Neuronal stem cell (in vitro differentiated cells): ENCODE measurements at regions not wholly inside any gene's neighbourhood (a gene's known extent, or its start where the extent isn't known, plus 50 kb on each side); places are given as distances from the start of the nearest gene placed in this dataset.
A peak's percentile ranks its signal among the peaks of the same experiment; 100 is the strongest.

Experiments used
- DNase-seq: peaks from one replicate; pipeline ENCODE4 v3.0.0-alpha.2; 2013; ENCODE audit warnings: low spot score
- H2AFZ ChIP-seq: one replicate; pipeline ENCODE4 v1.6.1; 2013; ENCODE audit warnings: mild to moderate bottlenecking, low read length, inconsistent platforms
- H2AK5ac ChIP-seq: 2 replicates; pipeline ENCODE4 v1.6.1; 2013; ENCODE audit warnings: low read depth, mild to moderate bottlenecking, inconsistent platforms, low read length, moderate library complexity, mixed read lengths
- H2BK120ac ChIP-seq: 2 replicates; pipeline ENCODE4 v1.6.1; 2013; ENCODE audit warnings: low read depth, mild to moderate bottlenecking, inconsistent platforms, low read length, moderate library complexity, mixed read lengths
- H2BK12ac ChIP-seq: one replicate; pipeline ENCODE4 v1.6.1; 2013; ENCODE audit warnings: low read length, inconsistent platforms
- H2BK15ac ChIP-seq: 2 replicates; pipeline ENCODE4 v1.6.1; 2013; ENCODE audit warnings: mild to moderate bottlenecking, low read length, inconsistent platforms, mixed read lengths
- H2BK5ac ChIP-seq: one replicate; pipeline ENCODE4 v1.6.1; 2013; ENCODE audit warnings: inconsistent platforms, mild to moderate bottlenecking, low read length, moderate library complexity
- H3K14ac ChIP-seq: one replicate; pipeline ENCODE4 v1.6.1; 2013; ENCODE audit warnings: low read length, inconsistent platforms
- H3K18ac ChIP-seq: 2 replicates; pipeline ENCODE4 v1.6.1; 2013; ENCODE audit warnings: low read length, inconsistent platforms
- H3K23ac ChIP-seq: 2 replicates; pipeline ENCODE4 v1.6.1; 2013; ENCODE audit warnings: low read depth, mild to moderate bottlenecking, mixed read lengths, low read length, inconsistent platforms; ENCODE audit not compliant: poor library complexity
- H3K27ac ChIP-seq: replicated peaks from 3 replicates; pipeline ENCODE4 v1.5.1; 2013; ENCODE audit warnings: low read length, inconsistent platforms
- H3K27me3 ChIP-seq, 3 experiments: 2 replicates each; pipeline ENCODE4 v1.6.1; 2013; ENCODE audit warnings: low read length in 3 of 3, mild to moderate bottlenecking in 2 of 3, inconsistent platforms in 1 of 3, low read depth in 1 of 3, mixed read lengths in 1 of 3, moderate library complexity in 1 of 3; ENCODE audit not compliant: control insufficient read depth in 3 of 3, insufficient read depth in 3 of 3
- H3K36me3 ChIP-seq, 2 donors: replicated peaks in 1 of 2; 2 replicates each; pipeline ENCODE4 v1.6.1; 2013; ENCODE audit warnings: low read length in 2 of 2; ENCODE audit not compliant: control insufficient read depth in 2 of 2, insufficient read depth in 2 of 2
- H3K4ac ChIP-seq: 2 replicates; pipeline ENCODE4 v1.6.1; 2013; ENCODE audit warnings: inconsistent platforms, mild to moderate bottlenecking, low read length, moderate library complexity
- H3K4me1 ChIP-seq, 2 donors: 1 replicate in 1 of 2; 2 replicates in 1 of 2; pipeline ENCODE4 v1.6.1; 2013; ENCODE audit warnings: low read length in 2 of 2, low read depth in 1 of 2; ENCODE audit not compliant: control insufficient read depth in 2 of 2, insufficient read depth in 1 of 2
- H3K4me2 ChIP-seq: one replicate; pipeline ENCODE4 v1.6.1; 2013; ENCODE audit warnings: mild to moderate bottlenecking, low read length, inconsistent platforms; ENCODE audit not compliant: insufficient read depth, poor library complexity, severe bottlenecking
- H3K4me3 ChIP-seq, 2 donors: 2 replicates each; pipeline ENCODE4 v1.5.1; 2013; ENCODE audit warnings: low read length in 2 of 2, mild to moderate bottlenecking in 2 of 2, inconsistent platforms in 1 of 2, moderate library complexity in 1 of 2
- H3K79me1 ChIP-seq: one replicate; pipeline ENCODE4 v1.6.1; 2013; ENCODE audit warnings: low read depth, mild to moderate bottlenecking, inconsistent platforms, low read length, moderate library complexity
- H3K9ac ChIP-seq: one replicate; pipeline ENCODE4 v1.6.1; 2013; ENCODE audit warnings: mild to moderate bottlenecking, low read depth, low read length, inconsistent platforms; ENCODE audit not compliant: poor library complexity
- H3K9me3 ChIP-seq, 2 donors: replicated peaks in 1 of 2; 2 replicates each; pipeline versions ENCODE3 to v1.6.1; 2013; ENCODE audit warnings: low read length in 2 of 2, mild to moderate bottlenecking in 2 of 2, inconsistent platforms in 1 of 2, low read depth in 1 of 2, mixed read lengths in 1 of 2, moderate library complexity in 1 of 2; ENCODE audit not compliant: control insufficient read depth in 2 of 2, insufficient read depth in 1 of 2
- H4K8ac ChIP-seq: one replicate; pipeline ENCODE4 v1.6.1; 2013; ENCODE audit warnings: low read depth, mild to moderate bottlenecking, inconsistent platforms, low read length, moderate library complexity
- H4K91ac ChIP-seq: one replicate; pipeline ENCODE4 v1.6.1; 2013; ENCODE audit warnings: low read length, low read depth, mild to moderate bottlenecking, inconsistent platforms; ENCODE audit not compliant: poor library complexity
- WGBS, 2 donors: extraction: QIAGEN DNeasy Blood & Tissue Kit; methylation state at CpG; one replicate each; pipeline ENCODE4 v1.1.7; 2013; ENCODE audit warnings: missing lambda C conversion rate in 2 of 2, mixed read lengths in 1 of 2; ENCODE audit not compliant: insufficient read length in 2 of 2, insufficient replicate concordance in 1 of 2; ENCODE audit errors: extremely low coverage in 2 of 2; 5-methylcytosine and 5-hydroxymethylcytosine counted together

GRCh38 chr3:137409584-137409983, 354.5 kb upstream of the SOX14 start:
- Histone ChIP-seq H4K91ac (no peak overlapping the region), H3K23ac (no peak overlapping the region), H2BK15ac (no peak overlapping the region), H3K4me3 (no peak overlapping the region), H3K27ac (no peak overlapping the region), H4K8ac (no peak overlapping the region), H3K4ac (no peak overlapping the region), H3K14ac (no peak overlapping the region), H2BK12ac (no peak overlapping the region), H2AK5ac (no peak overlapping the region), H3K79me1 (no peaks in the 10 kb centered on the region), H3K36me3 (no peaks in the 10 kb centered on the region), H2BK5ac (no peak overlapping the region), H2AFZ (no peak overlapping the region), H3K9ac (no peak overlapping the region), H3K4me1 (no peaks in the 10 kb centered on the region), H3K9me3 (peaks cover 0 to 2% of the 10 kb centered on the region in 2 donors), H3K4me2 (no peak overlapping the region), H3K27me3 (no peaks in the 10 kb centered on the region), H2BK120ac (no peak overlapping the region), H3K18ac (no peak overlapping the region)
- WGBS, 2 donors: no CpG with 5 or more reads among the region's 2 CpGs
- no peak for DNase-seq

GRCh38 chr3:137410028-137410427, 354.1 kb upstream of the SOX14 start:
- no peak overlapping the region for H2BK12ac ChIP-seq
- H3K4me1 ChIP-seq: no peaks in the 10 kb centered on the region
- no peak overlapping the region for H4K91ac ChIP-seq
- no peak overlapping the region for H3K4me2 ChIP-seq
- H3K79me1 ChIP-seq: no peaks in the 10 kb centered on the region
- WGBS, 2 donors: no CpG with 5 or more reads among the region's 1 CpG
- no peak overlapping the region for H3K23ac ChIP-seq
- no peak overlapping the region for H2BK5ac ChIP-seq
- H3K18ac ChIP-seq: no peak overlapping the region
- no peak overlapping the region for H2AFZ ChIP-seq
- H3K36me3 ChIP-seq: no peaks in the 10 kb centered on the region
- H3K4me3 ChIP-seq: no peak overlapping the region
- no peak overlapping the region for H2AK5ac ChIP-seq
- no peak overlapping the region for H2BK120ac ChIP-seq
- H2BK15ac ChIP-seq: no peak overlapping the region
- DNase-seq: no peak
- H3K27ac ChIP-seq: no peak overlapping the region
- H3K9ac ChIP-seq: no peak overlapping the region
- H3K14ac ChIP-seq: no peak overlapping the region
- no peaks in the 10 kb centered on the region for H3K27me3 ChIP-seq
- H4K8ac ChIP-seq: no peak overlapping the region
- peaks cover 0 to 2% of the 10 kb centered on the region in 2 donors for H3K9me3 ChIP-seq
- H3K4ac ChIP-seq: no peak overlapping the region

GRCh38 chr3:137420198-137420995, 343.7 kb upstream of the SOX14 start:
- Histone ChIP-seq H2BK12ac (no peak overlapping the region), H3K79me1 (no peaks in the 10 kb centered on the region)
- no CpG with 5 or more reads among the region's 4 CpGs for WGBS, 2 donors

GRCh38 chr3:137438561-137438960, 325.6 kb upstream of the SOX14 start:
- Histone ChIP-seq H2AFZ (no peak overlapping the region), H2BK120ac (no peak overlapping the region), H3K4me2 (no peak overlapping the region), H2AK5ac (no peak overlapping the region), H3K9me3 (no peaks in the 10 kb centered on the region), H3K4me3 (no peak overlapping the region), H2BK5ac (no peak overlapping the region), H3K79me1 (no peaks in the 10 kb centered on the region), H4K8ac (no peak overlapping the region), H3K14ac (no peak overlapping the region), H3K27me3 (no peaks in the 10 kb centered on the region), H3K36me3 (no peaks in the 10 kb centered on the region), H3K4ac (no peak overlapping the region), H3K27ac (no peak overlapping the region), H3K23ac (no peak overlapping the region), H3K4me1 (no peaks in the 10 kb centered on the region), H3K18ac (no peak overlapping the region), H3K9ac (no peak overlapping the region), H2BK12ac (no peak overlapping the region), H2BK15ac (no peak overlapping the region), H4K91ac (no peak overlapping the region)
- DNase-seq: no peak

More at GRCh38 chr3:137420198-137420995, 343.7 kb upstream of the SOX14 start:
- peaks cover 0 to 3% of the 10 kb centered on the region in 2 donors for H3K9me3 ChIP-seq
- H4K8ac ChIP-seq: no peak overlapping the region
- H3K23ac ChIP-seq: peak overlapping the region; percentile 29
- H4K91ac ChIP-seq: no peak overlapping the region
- H3K4me3 ChIP-seq: no peak overlapping the region
- no peak overlapping the region for H2AK5ac ChIP-seq
- no peak overlapping the region for H3K27ac ChIP-seq
- no peak overlapping the region for H2BK15ac ChIP-seq
- H3K9ac ChIP-seq: no peak overlapping the region
- H3K14ac ChIP-seq: no peak overlapping the region
- H3K36me3 ChIP-seq: no peaks in the 10 kb centered on the region
- H2AFZ ChIP-seq: no peak overlapping the region
- no peak overlapping the region for H3K4me2 ChIP-seq
- no peak overlapping the region for H3K18ac ChIP-seq
- H2BK5ac ChIP-seq: no peak overlapping the region
- no peak overlapping the region for H3K4ac ChIP-seq
- no peak overlapping the region for H2BK120ac ChIP-seq
- no peaks in the 10 kb centered on the region for H3K4me1 ChIP-seq
- H3K27me3 ChIP-seq: no peaks in the 10 kb centered on the region
- no peak for DNase-seq
